Spleen (tissue), 11 donors: ENCODE measurements at regions not wholly inside any gene's neighbourhood (a gene's known extent, or its start where the extent isn't known, plus 50 kb on each side); places are given as distances from the start of the nearest gene placed in this dataset.
"Not testable (repeated sequence)": the region's sequence is repeated elsewhere in the genome, so short reads cannot be mapped to it uniquely, and the experiment has no call there.

Experiments
- DNase-seq: peaks from one replicate; pipeline ENCODE4 v3.0.0-alpha.2; 2020
- H3K27ac ChIP-seq, 8 donors: fragments of 200-600 bp; sonication (generic) in 7 of 8; 1 replicate in 4 of 8; 2 replicates in 4 of 8; pipeline versions ENCODE4 v1.5.0 to v1.8.0; 2016 to 2021; ENCODE audit warnings: inconsistent platforms in 4 of 8, mild to moderate bottlenecking in 4 of 8, moderate library complexity in 1 of 8
- H3K27me3 ChIP-seq, 7 donors: fragments of 200-600 bp; sonication (generic) in 6 of 7; replicated peaks in 1 of 7; 1 replicate in 4 of 7; 2 replicates in 3 of 7; pipeline versions ENCODE4 v1.5.0 to v1.8.0; 2016 to 2021; ENCODE audit warnings: inconsistent platforms in 3 of 7, mild to moderate bottlenecking in 1 of 7
- H3K36me3 ChIP-seq, 6 donors: fragments of 200-600 bp; sonication (generic) in 5 of 6; 1 replicate in 4 of 6; 2 replicates in 2 of 6; pipeline versions ENCODE4 v1.5.0 to v1.8.0; 2016 to 2021; ENCODE audit warnings: inconsistent platforms in 2 of 6
- H3K4me1 ChIP-seq, 6 donors: fragments of 200-600 bp; sonication (generic) in 5 of 6; 1 replicate in 3 of 6; 2 replicates in 3 of 6; pipeline versions ENCODE4 v1.5.0 to v1.8.0; 2016 to 2021; ENCODE audit warnings: inconsistent platforms in 3 of 6
- H3K4me3 ChIP-seq, 8 donors: fragments of 200-600 bp; sonication (generic) in 7 of 8; 1 replicate in 4 of 8; 2 replicates in 4 of 8; pipeline versions ENCODE4 v1.5.0 to v1.8.0; 2016 to 2021; ENCODE audit warnings: inconsistent platforms in 4 of 8, mild to moderate bottlenecking in 4 of 8, moderate library complexity in 2 of 8
- H3K9me3 ChIP-seq, 8 donors: fragments of 200-600 bp; sonication (generic) in 7 of 8; 1 replicate in 4 of 8; 2 replicates in 4 of 8; pipeline versions ENCODE4 v1.5.0 to v1.8.0; 2016 to 2021; ENCODE audit warnings: inconsistent platforms in 4 of 8
- CTCF ChIP-seq, 11 experiments: fragments of 200-600 bp in 7 of 11; fragments of 450-650 bp in 4 of 11; sonication (generic) in 4 of 11; IDR thresholded peaks in 8 of 11; conservative IDR thresholded peaks in 3 of 11; 1 replicate in 7 of 11; 2 replicates in 4 of 11; pipeline versions ENCODE4 v1.4.0 to v1.8.0; 2016 to 2021; ENCODE audit warnings: antibody characterized with exemption in 11 of 11, inconsistent platforms in 4 of 11, mild to moderate bottlenecking in 1 of 11
- POLR2A ChIP-seq, 3 donors: fragments of 450-650 bp; IDR thresholded peaks; one replicate each; pipeline ENCODE4 v1.5.1; 2017; ENCODE audit warnings: antibody characterized with exemption in 3 of 3, mild to moderate bottlenecking in 1 of 3
- POLR2AphosphoS5 ChIP-seq, 3 donors: sonication (generic); formaldehyde crosslinking; IDR thresholded peaks; one replicate each; pipeline ENCODE4 v1.5.1; 2017; ENCODE audit warnings: antibody characterized with exemption in 3 of 3
- WGBS, 5 donors: extraction: QIAGEN DNeasy Blood & Tissue Kit in 3 of 5; methylation state at CpG; one replicate each; pipeline versions ENCODE4 v1.1.5 to v1.1.7; 2013 to 2018; 5-methylcytosine and 5-hydroxymethylcytosine counted together
- intact Hi-C: fragments of 100-400 bp; cut with DNase I; formaldehyde crosslinking; loops from one replicate; pipeline ENCODE4 v1.15.0; 2023; ENCODE audit warnings: low total_unique reads
- donor health status: healthy with polysubstance abuse.
- donor health status: DM: no; HTN: no; CAD: no; lungs with moderate emphysema.
- donor health status: DM: no; HTN: no; CAD: no.
- donor health status: Bipolar disorder and iron deficiency.
- donor health status: healthy.
- donor health status: DM: no; HTN: no; CAD: no.
- donor health status: DM: yes; HTN: yes; CAD: no.

GRCh38 chr4:186832906-186833305 is 109.2 kb upstream of the FAT1 start:
- TF ChIP-seq POLR2A (IDR thresholded peaks at IDR 0.05) (no peak), CTCF (IDR thresholded peaks at IDR 0.05 in 8 of 11, conservative IDR thresholded peaks at IDR 0.05 in 3 of 11) (no peak), POLR2AphosphoS5 (IDR thresholded peaks at IDR 0.05) (no peak)
- intact Hi-C loops = no loop called here
- WGBS, 5 donors = 18 to 38% (median 27%) methylated on average over 1 of the region's 1 CpG
- Histone ChIP-seq H3K9me3 (peaks cover 0 to 29% (median 2%) of the 10 kb centered on the region in 8 donors), H3K27me3 (no peaks in the 10 kb centered on the region), H3K4me3 (no peak overlapping the region), H3K36me3 (no peaks in the 10 kb centered on the region), H3K27ac (no peak overlapping the region), H3K4me1 (no peaks in the 10 kb centered on the region)
- no peak for DNase-seq

GRCh38 chr4:186837463-186837862 is 113.8 kb upstream of the FAT1 start:
- H3K27ac ChIP-seq, intact Hi-C loops, H3K27me3 ChIP-seq, DNase-seq, H3K4me1 ChIP-seq, H3K36me3 ChIP-seq, H3K4me3 ChIP-seq: not testable (repeated sequence)
- 64 to 90% (median 79%) methylated on average over 2 to 3 of the region's 3 CpGs for WGBS, 5 donors
- peaks cover 0 to 16% (median 2%) of the 10 kb centered on the region in 8 donors for H3K9me3 ChIP-seq

DNA sequence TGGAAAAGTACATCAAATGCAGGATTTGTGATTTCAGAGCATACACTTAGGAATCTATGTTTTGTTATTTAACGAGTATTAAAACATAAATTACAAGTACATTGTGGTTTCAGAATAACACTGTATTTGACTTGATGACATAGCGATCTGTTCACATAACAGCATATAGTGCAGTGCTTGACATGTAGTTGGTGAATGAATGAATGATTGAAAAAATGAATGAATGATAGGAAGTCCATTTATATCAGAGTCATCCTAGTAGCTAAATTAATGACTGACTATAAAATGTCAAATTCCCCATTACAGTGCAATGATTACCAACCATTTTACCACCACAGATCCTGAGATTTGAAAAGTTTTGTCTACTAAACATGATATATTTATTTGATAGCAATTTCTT is 114.6 kb upstream of the FAT1 start:
- no peak overlapping the region for H3K4me3 ChIP-seq
- no peak overlapping the region for H3K27ac ChIP-seq
- H3K27me3 ChIP-seq = no peaks in the 10 kb centered on the region
- TF ChIP-seq CTCF (IDR thresholded peaks at IDR 0.05 in 8 of 11, conservative IDR thresholded peaks at IDR 0.05 in 3 of 11) (no peak), POLR2AphosphoS5 (IDR thresholded peaks at IDR 0.05) (no peak), POLR2A (IDR thresholded peaks at IDR 0.05) (no peak)
- no peaks in the 10 kb centered on the region for H3K4me1 ChIP-seq
- intact Hi-C loops = no loop called here
- 86 to 95% (median 95%) methylated on average over 2 of the region's 2 CpGs for WGBS, 5 donors
- no peaks in the 10 kb centered on the region for H3K36me3 ChIP-seq
- no peak for DNase-seq
- H3K9me3 ChIP-seq = peaks cover 0 to 16% (median 2%) of the 10 kb centered on the region in 8 donors

GRCh38 chr4:186839122-186840037 is 115.7 kb upstream of the FAT1 start:
- Histone ChIP-seq H3K36me3 (no peaks in the 10 kb centered on the region), H3K4me1 (no peaks in the 10 kb centered on the region), H3K27me3 (no peaks in the 10 kb centered on the region), H3K4me3 (no peak overlapping the region), H3K27ac (peak overlapping the region in 6 of 8 donors; percentile 55 to 69 (median 61)), H3K9me3 (peaks cover 0 to 12% (median 3%) of the 10 kb centered on the region in 8 donors)
- intact Hi-C loops = no loop called here
- no peak for DNase-seq
- TF ChIP-seq CTCF (IDR thresholded peaks at IDR 0.05 in 8 of 11, conservative IDR thresholded peaks at IDR 0.05 in 3 of 11) (no peak), POLR2A (IDR thresholded peaks at IDR 0.05) (no peak), POLR2AphosphoS5 (IDR thresholded peaks at IDR 0.05) (no peak)
- WGBS, 5 donors = 65 to 81% (median 72%) methylated on average over 11 of the region's 11 CpGs
